Astrocyte (in vitro differentiated cells and primary cell): ENCODE measurements at regions not wholly inside any gene's neighbourhood (a gene's known extent, or its start where the extent isn't known, plus 50 kb on each side); places are given as distances from the start of the nearest gene placed in this dataset.

Experiments used
- DNase-seq: peaks from one replicate; pipeline ENCODE4 v3.0.0-alpha.2; 2010; ENCODE audit warnings: low read depth
- FAIRE-seq: peaks from 2 replicates; lab custom pipeline; 2011; peaks lifted over from hg19 to GRCh38; lab: Jason Lieb, UNC
- H2AFZ ChIP-seq: 2 replicates; pipeline ENCODE4 v1.6.0; 2012; ENCODE audit warnings: low read depth, low read length, inconsistent platforms
- H3K27ac ChIP-seq: 2 replicates; pipeline ENCODE4 v1.5.1; 2011; ENCODE audit warnings: low read depth, low read length, inconsistent platforms
- H3K27me3 ChIP-seq: 2 replicates; pipeline ENCODE4 v1.6.0; 2011; ENCODE audit warnings: low read length, inconsistent platforms; ENCODE audit not compliant: insufficient read depth
- H3K36me3 ChIP-seq: 2 replicates; pipeline ENCODE4 v1.5.1; 2011; ENCODE audit warnings: low read length, inconsistent platforms; ENCODE audit not compliant: insufficient read depth
- H3K4me1 ChIP-seq: 2 replicates; pipeline ENCODE4 v1.5.1; 2011; ENCODE audit warnings: low read length, inconsistent platforms; ENCODE audit not compliant: insufficient read depth
- H3K4me2 ChIP-seq: 2 replicates; pipeline ENCODE4 v1.6.0; 2012; ENCODE audit warnings: low read length, inconsistent platforms
- H3K4me3 ChIP-seq: 2 replicates; pipeline ENCODE4 v1.5.1; 2011; ENCODE audit warnings: low read depth, mild to moderate bottlenecking, low read length, inconsistent platforms; ENCODE audit not compliant: insufficient read depth
- H3K79me2 ChIP-seq: 2 replicates; pipeline ENCODE4 v1.6.0; 2012; ENCODE audit warnings: mild to moderate bottlenecking, low read length, inconsistent platforms; ENCODE audit not compliant: insufficient read depth
- H3K9ac ChIP-seq: 2 replicates; pipeline ENCODE4 v1.6.0; 2012; ENCODE audit warnings: mild to moderate bottlenecking, low read length, inconsistent platforms
- H3K9me3 ChIP-seq: 2 replicates; pipeline ENCODE4 v1.5.1; 2012; ENCODE audit warnings: low read depth, mild to moderate bottlenecking, low read length, inconsistent platforms; ENCODE audit not compliant: insufficient read depth
- H4K20me1 ChIP-seq: 2 replicates; pipeline ENCODE4 v1.6.0; 2012; ENCODE audit warnings: low read length, inconsistent platforms; ENCODE audit not compliant: insufficient read depth
- H3K27ac Mint-ChIP-seq: one replicate; pipeline ENCODE4 v1.8.0; 2021; ENCODE audit warnings: mild to moderate bottlenecking, mixed read lengths; ENCODE audit not compliant: unreplicated experiment
- H3K27me3 Mint-ChIP-seq: one replicate; pipeline ENCODE4 v1.8.0; 2021; ENCODE audit warnings: low read depth, mixed read lengths; ENCODE audit not compliant: unreplicated experiment
- H3K36me3 Mint-ChIP-seq: one replicate; pipeline ENCODE4 v1.8.0; 2021; ENCODE audit warnings: low read depth, mixed read lengths; ENCODE audit not compliant: unreplicated experiment
- H3K4me1 Mint-ChIP-seq: one replicate; pipeline ENCODE4 v1.8.0; 2021; ENCODE audit warnings: low read depth, mixed read lengths; ENCODE audit not compliant: unreplicated experiment
- H3K4me3 Mint-ChIP-seq: one replicate; pipeline ENCODE4 v1.8.0; 2021; ENCODE audit warnings: mild to moderate bottlenecking, moderate library complexity, mixed read lengths; ENCODE audit not compliant: unreplicated experiment
- H3K9me3 Mint-ChIP-seq: one replicate; pipeline ENCODE4 v1.8.0; 2021; ENCODE audit warnings: mild to moderate bottlenecking, mixed read lengths; ENCODE audit not compliant: unreplicated experiment
- EZH2 ChIP-seq: IDR thresholded peaks from 2 replicates; pipeline ENCODE4 v1.6.1; 2012; ENCODE audit warnings: mild to moderate bottlenecking, low read length, inconsistent platforms; ENCODE audit not compliant: insufficient read depth
- TF ChIP-seq, protein P1 (sequence below): IDR thresholded peaks from 2 replicates; pipeline ENCODE4 v1.5.1; 2011; ENCODE audit warnings: low read depth, mild to moderate bottlenecking, inconsistent platforms, low read length, moderate library complexity; ENCODE audit not compliant: insufficient read depth

- H3K9me3 Mint-ChIP-seq = no peaks in the 10 kb centered on the region
- H3K4me1 Mint-ChIP-seq = peaks cover 2% of the 10 kb centered on the region
- H3K79me2 ChIP-seq = peaks cover 52% of the 10 kb centered on the region
- no peaks in the 10 kb centered on the region for H3K27me3 ChIP-seq
- H3K9me3 ChIP-seq = no peaks in the 10 kb centered on the region
- peak overlapping the region; percentile 11 for H2AFZ ChIP-seq
- no peaks in the 10 kb centered on the region for H4K20me1 ChIP-seq
- peak overlapping the region; percentile 88 for H3K9ac ChIP-seq
- no peak overlapping the region for H3K27ac Mint-ChIP-seq
- H3K36me3 Mint-ChIP-seq = no peaks in the 10 kb centered on the region
- H3K4me3 Mint-ChIP-seq = no peak overlapping the region
- FAIRE-seq = no peak
- peak overlapping the region; percentile 73 for H3K4me3 ChIP-seq
- DNase-seq = peak; percentile 98
- H3K36me3 ChIP-seq = no peaks in the 10 kb centered on the region
- H3K27me3 Mint-ChIP-seq = no peaks in the 10 kb centered on the region
- peak overlapping the region; percentile 80 for H3K27ac ChIP-seq
- TF ChIP-seq, protein P1, sequence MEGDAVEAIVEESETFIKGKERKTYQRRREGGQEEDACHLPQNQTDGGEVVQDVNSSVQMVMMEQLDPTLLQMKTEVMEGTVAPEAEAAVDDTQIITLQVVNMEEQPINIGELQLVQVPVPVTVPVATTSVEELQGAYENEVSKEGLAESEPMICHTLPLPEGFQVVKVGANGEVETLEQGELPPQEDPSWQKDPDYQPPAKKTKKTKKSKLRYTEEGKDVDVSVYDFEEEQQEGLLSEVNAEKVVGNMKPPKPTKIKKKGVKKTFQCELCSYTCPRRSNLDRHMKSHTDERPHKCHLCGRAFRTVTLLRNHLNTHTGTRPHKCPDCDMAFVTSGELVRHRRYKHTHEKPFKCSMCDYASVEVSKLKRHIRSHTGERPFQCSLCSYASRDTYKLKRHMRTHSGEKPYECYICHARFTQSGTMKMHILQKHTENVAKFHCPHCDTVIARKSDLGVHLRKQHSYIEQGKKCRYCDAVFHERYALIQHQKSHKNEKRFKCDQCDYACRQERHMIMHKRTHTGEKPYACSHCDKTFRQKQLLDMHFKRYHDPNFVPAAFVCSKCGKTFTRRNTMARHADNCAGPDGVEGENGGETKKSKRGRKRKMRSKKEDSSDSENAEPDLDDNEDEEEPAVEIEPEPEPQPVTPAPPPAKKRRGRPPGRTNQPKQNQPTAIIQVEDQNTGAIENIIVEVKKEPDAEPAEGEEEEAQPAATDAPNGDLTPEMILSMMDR = no peak
- no peak for TF ChIP-seq EZH2
- H3K4me2 ChIP-seq = peak overlapping the region; percentile 89
- H3K4me1 ChIP-seq = peaks cover 15% of the 10 kb centered on the region
Observed at GRCh38 chr21:16419188-16419921, 689.6 kb downstream of the USP25 start.

- H3K9ac ChIP-seq = peak overlapping the region; percentile 88
- Mint-ChIP-seq H3K4me1 (peaks cover 2% of the 10 kb centered on the region), H3K27me3 (no peaks in the 10 kb centered on the region), H3K36me3 (no peaks in the 10 kb centered on the region), H3K27ac (no peak overlapping the region), H3K4me3 (no peak overlapping the region), H3K9me3 (no peaks in the 10 kb centered on the region)
- peak overlapping the region; percentile 89 for H3K4me2 ChIP-seq
- H2AFZ ChIP-seq = peak overlapping the region; percentile 43
- TF ChIP-seq, protein P1 = no peak
- no peak for TF ChIP-seq EZH2
- H3K36me3 ChIP-seq = no peaks in the 10 kb centered on the region
- H3K27me3 ChIP-seq = no peaks in the 10 kb centered on the region
- no peaks in the 10 kb centered on the region for H3K9me3 ChIP-seq
- peak overlapping the region; percentile 80 for H3K27ac ChIP-seq
- FAIRE-seq = no peak
- peak; percentile 67 for DNase-seq
- peaks cover 60% of the 10 kb centered on the region for H3K79me2 ChIP-seq
- no peaks in the 10 kb centered on the region for H4K20me1 ChIP-seq
- H3K4me1 ChIP-seq = peaks cover 21% of the 10 kb centered on the region
- H3K4me3 ChIP-seq = peak overlapping the region; percentile 73
Observed at GRCh38 chr21:16420031-16420724, 690.4 kb downstream of the USP25 start.
